ENCODE measurements at regions not wholly inside any gene's neighbourhood (a gene's known extent, or its start where the extent isn't known, plus 50 kb on each side); places are given as distances from the start of the nearest gene placed in this dataset.

DNA sequence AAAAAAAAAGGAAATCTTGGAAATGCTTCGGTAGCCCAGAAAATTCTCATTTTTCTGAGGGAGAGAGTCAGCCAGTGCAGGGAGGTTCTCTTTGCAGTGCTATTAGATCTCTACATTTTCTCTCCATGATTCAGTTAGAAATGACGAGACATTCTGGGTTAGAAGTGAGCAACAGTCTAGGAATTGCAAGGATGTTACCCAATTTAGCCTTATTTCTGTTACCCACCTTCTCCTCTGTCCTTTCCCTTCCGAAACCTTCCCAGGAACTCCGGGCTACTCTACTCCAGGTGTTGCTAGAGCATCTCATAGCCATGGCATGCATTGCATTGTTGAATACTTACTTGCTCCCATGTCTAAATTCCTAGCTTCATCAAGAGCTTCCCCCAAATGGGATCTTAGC lies 106.8 kb downstream of the EDEM1 start:
- intact Hi-C loops (cut with micrococcal nuclease) = no loop called here
- POLR2A ChIA-PET = no interaction called here
- BruUV-seq (replicated peaks) = no TSS peak
- dilution Hi-C loops (cut with MboI; ENCODE audit: extremely low pct_ligation_motif_present, low sequenced_read_pairs) = no loop called here
- Histone ChIP-seq H3K36me3 (ENCODE audit: control insufficient read depth in 2 of 2, extremely low read depth in 1 of 2, insufficient read depth in 2 of 2, low read length in 2 of 2) (no peaks in the 10 kb centered on the region), H3K27me3 (ENCODE audit: control insufficient read depth in 2 of 2, insufficient read depth in 2 of 2, low read length in 2 of 2) (peaks cover 0 to 2% of the 10 kb centered on the region in 2 experiments), H2AFZ (ENCODE audit: low read depth, low read length) (no peak overlapping the region), H3K9me3 (replicated peaks; ENCODE audit: control insufficient read depth, insufficient read depth, low read length) (no peaks in the 10 kb centered on the region), H3K79me2 (ENCODE audit: control insufficient read depth, insufficient read depth, low read length) (no peaks in the 10 kb centered on the region), H3K4me3 (replicated peaks in 1 of 3; ENCODE audit: insufficient read depth in 1 of 3, low read depth in 1 of 3, low read length in 3 of 3) (no peak overlapping the region), H4K20me1 (replicated peaks; ENCODE audit: control insufficient read depth, extremely low read depth, insufficient read depth, low read length) (no peaks in the 10 kb centered on the region), H3K4me1 (ENCODE audit: control insufficient read depth, extremely low read depth, insufficient read depth, low read length) (no peaks in the 10 kb centered on the region), H3K9me1 (replicated peaks; ENCODE audit: control insufficient read depth, extremely low read depth, insufficient read depth, low read length) (no peaks in the 10 kb centered on the region), H3K4me2 (ENCODE audit: insufficient read depth, low read length) (no peak overlapping the region), H3K9ac (replicated peaks; ENCODE audit: extremely low read depth, insufficient read depth, low read length) (no peak overlapping the region), H3K27ac (ENCODE audit: insufficient read depth, low read depth, low read length) (no peak overlapping the region)
- TF ChIP-seq EZH2 (IDR thresholded peaks at IDR 0.05; ENCODE audit: borderline replicate concordance, low read depth, low read length, severe bottlenecking) = no peak
- TF ChIP-seq, protein P1, sequence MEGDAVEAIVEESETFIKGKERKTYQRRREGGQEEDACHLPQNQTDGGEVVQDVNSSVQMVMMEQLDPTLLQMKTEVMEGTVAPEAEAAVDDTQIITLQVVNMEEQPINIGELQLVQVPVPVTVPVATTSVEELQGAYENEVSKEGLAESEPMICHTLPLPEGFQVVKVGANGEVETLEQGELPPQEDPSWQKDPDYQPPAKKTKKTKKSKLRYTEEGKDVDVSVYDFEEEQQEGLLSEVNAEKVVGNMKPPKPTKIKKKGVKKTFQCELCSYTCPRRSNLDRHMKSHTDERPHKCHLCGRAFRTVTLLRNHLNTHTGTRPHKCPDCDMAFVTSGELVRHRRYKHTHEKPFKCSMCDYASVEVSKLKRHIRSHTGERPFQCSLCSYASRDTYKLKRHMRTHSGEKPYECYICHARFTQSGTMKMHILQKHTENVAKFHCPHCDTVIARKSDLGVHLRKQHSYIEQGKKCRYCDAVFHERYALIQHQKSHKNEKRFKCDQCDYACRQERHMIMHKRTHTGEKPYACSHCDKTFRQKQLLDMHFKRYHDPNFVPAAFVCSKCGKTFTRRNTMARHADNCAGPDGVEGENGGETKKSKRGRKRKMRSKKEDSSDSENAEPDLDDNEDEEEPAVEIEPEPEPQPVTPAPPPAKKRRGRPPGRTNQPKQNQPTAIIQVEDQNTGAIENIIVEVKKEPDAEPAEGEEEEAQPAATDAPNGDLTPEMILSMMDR (IDR thresholded peaks at IDR 0.05; ENCODE audit: extremely low read depth in 1 of 2, insufficient read depth in 1 of 2, low read depth in 1 of 2, low read length in 2 of 2) = no peak
- TF ChIP-seq, protein P2, sequence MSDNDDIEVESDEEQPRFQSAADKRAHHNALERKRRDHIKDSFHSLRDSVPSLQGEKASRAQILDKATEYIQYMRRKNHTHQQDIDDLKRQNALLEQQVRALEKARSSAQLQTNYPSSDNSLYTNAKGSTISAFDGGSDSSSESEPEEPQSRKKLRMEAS (IDR thresholded peaks at IDR 0.05; ENCODE audit: insufficient read depth, insufficient read length) = no peak
- no peak for TF ChIP-seq MYC (IDR thresholded peaks at IDR 0.05; ENCODE audit: low read depth, low read length)
- TF ChIP-seq JUN (IDR thresholded peaks at IDR 0.05; ENCODE audit: borderline replicate concordance, insufficient read depth, insufficient read length, low read depth) = no peak
- no peak for TF ChIP-seq POLR2AphosphoS5 (IDR thresholded peaks at IDR 0.05; ENCODE audit: insufficient read depth, low read depth, low read length)
- TF ChIP-seq GATA2 (IDR thresholded peaks at IDR 0.05; ENCODE audit: insufficient read depth, insufficient read length, low read depth, low read length) = no peak
- no peak for TF ChIP-seq FOS (IDR thresholded peaks at IDR 0.05; ENCODE audit: borderline replicate concordance, insufficient read depth, low read length)
- TF ChIP-seq POLR2A (IDR thresholded peaks at IDR 0.05; ENCODE audit: low read depth, low read length) = no peak
- FAIRE-seq (no peak), DNase-seq (ENCODE audit: low read depth, low spot score) (no peak)
- CTCF ChIA-PET = no interaction called here

Measured in endothelial cell of umbilical vein (primary cell).